RPMI8226 (cell line): ENCODE measurements at regions not wholly inside any gene's neighbourhood (a gene's known extent, or its start where the extent isn't known, plus 50 kb on each side); places are given as distances from the start of the nearest gene placed in this dataset.

ENCODE experiments used
- DNase-seq: peaks from one replicate; pipeline ENCODE4 v3.0.0-alpha.2; 2015

GRCh38 chr4:75101906-75102786, 169.2 kb downstream of the PARM1 start:
- DNase-seq: no peak
